Endothelial cell of umbilical vein (primary cell): ENCODE measurements at regions not wholly inside any gene's neighbourhood (a gene's known extent, or its start where the extent isn't known, plus 50 kb on each side); places are given as distances from the start of the nearest gene placed in this dataset.

Experiments used
- BruUV-seq: library from RNA; stranded (reverse); fragments of 400-500 nt; replicated peaks from 2 replicates; lab custom pipeline; 2021; lab: Mats Ljungman, UMichigan
- CTCF ChIA-PET: fragments of 300-600, 350-600 bp; sonication (Branson Sonifier 250); formaldehyde crosslinking; loops from one replicate; lab custom pipeline; 2021; ENCODE audit warnings: antibody characterized with exemption, inconsistent platforms; lab: Charles Lee
- POLR2A ChIA-PET: fragments of 300-600, 350-600 bp; sonication (Branson Sonifier 250); formaldehyde crosslinking; loops from one replicate; lab custom pipeline; 2021; ENCODE audit warnings: antibody characterized with exemption, inconsistent platforms; lab: Charles Lee
- DNase-seq: peaks from one replicate; pipeline ENCODE4 v3.0.0-alpha.2; 2011; ENCODE audit warnings: low read depth, low spot score
- FAIRE-seq: peaks from 2 replicates; lab custom pipeline; 2011; peaks lifted over from hg19 to GRCh38; lab: Jason Lieb, UNC
- H2AFZ ChIP-seq: 2 replicates; pipeline ENCODE4 v1.6.0; 2012; ENCODE audit warnings: low read depth, low read length, control low read depth, inconsistent platforms
- H3K27ac ChIP-seq: 2 replicates; pipeline ENCODE4 v1.5.1; 2011; ENCODE audit warnings: low read depth, mild to moderate bottlenecking, control low read depth, low read length, moderate library complexity; ENCODE audit not compliant: insufficient read depth
- H3K27me3 ChIP-seq, 2 experiments: 2 replicates each; pipeline versions ENCODE4 v1.6.0 to v1.6.1; 2011; ENCODE audit warnings: low read length in 2 of 2, mixed read lengths in 1 of 2; ENCODE audit not compliant: control insufficient read depth in 2 of 2, insufficient read depth in 2 of 2
- H3K36me3 ChIP-seq, 2 experiments: 2 replicates in 1 of 2; 3 replicates in 1 of 2; pipeline ENCODE4 v1.5.1; 2011; ENCODE audit warnings: low read length in 2 of 2, mild to moderate bottlenecking in 1 of 2, moderate library complexity in 1 of 2; ENCODE audit not compliant: control insufficient read depth in 2 of 2, insufficient read depth in 2 of 2; ENCODE audit errors: extremely low read depth in 1 of 2
- H3K4me1 ChIP-seq: 3 replicates; pipeline ENCODE4 v1.5.1; 2011; ENCODE audit warnings: mild to moderate bottlenecking, low read length; ENCODE audit not compliant: control insufficient read depth, insufficient read depth; ENCODE audit errors: extremely low read depth
- H3K4me2 ChIP-seq: 2 replicates; pipeline ENCODE4 v1.6.1; 2011; ENCODE audit warnings: low read length, control low read depth, mixed read lengths; ENCODE audit not compliant: insufficient read depth
- H3K4me3 ChIP-seq, 3 experiments: fragments of 200-600 bp in 1 of 3; sonication (generic), shearing (Covaris generic) in 1 of 3; replicated peaks in 1 of 3; 2 replicates each; pipeline ENCODE4 v1.5.1; 2011 to 2016; ENCODE audit warnings: control low read depth in 3 of 3, low read length in 3 of 3, mild to moderate bottlenecking in 2 of 3, inconsistent platforms in 1 of 3, low read depth in 1 of 3, moderate library complexity in 1 of 3; ENCODE audit not compliant: insufficient read depth in 1 of 3
- H3K79me2 ChIP-seq: 2 replicates; pipeline ENCODE4 v1.6.0; 2012; ENCODE audit warnings: low read length, inconsistent platforms; ENCODE audit not compliant: control insufficient read depth, insufficient read depth
- H3K9ac ChIP-seq: replicated peaks from 2 replicates; pipeline ENCODE3; 2011; ENCODE audit warnings: low read length, control low read depth; ENCODE audit not compliant: insufficient read depth; ENCODE audit errors: extremely low read depth
- H3K9me1 ChIP-seq: replicated peaks from 3 replicates; pipeline ENCODE4 v1.6.0; 2011; ENCODE audit warnings: mild to moderate bottlenecking, low read length; ENCODE audit not compliant: control insufficient read depth, insufficient read depth; ENCODE audit errors: extremely low read depth
- H3K9me3 ChIP-seq: replicated peaks from 2 replicates; pipeline ENCODE4 v1.5.1; 2012; ENCODE audit warnings: low read length, inconsistent platforms; ENCODE audit not compliant: control insufficient read depth, insufficient read depth
- H4K20me1 ChIP-seq: replicated peaks from 2 replicates; pipeline ENCODE3; 2011; ENCODE audit warnings: mild to moderate bottlenecking, low read length; ENCODE audit not compliant: control insufficient read depth, insufficient read depth; ENCODE audit errors: extremely low read depth
- CTCF ChIP-seq, 2 donors: IDR thresholded peaks; 1 replicate in 1 of 2; 2 replicates in 1 of 2; pipeline ENCODE4 v1.5.1; 2011; ENCODE audit warnings: low read length in 2 of 2, mild to moderate bottlenecking in 2 of 2, moderate library complexity in 2 of 2, control low read depth in 1 of 2, inconsistent platforms in 1 of 2, low read depth in 1 of 2; ENCODE audit not compliant: insufficient read depth in 1 of 2; ENCODE audit errors: extremely low read depth in 1 of 2
- EZH2 ChIP-seq: IDR thresholded peaks from 2 replicates; pipeline ENCODE4 v1.6.1; 2012; ENCODE audit warnings: borderline replicate concordance, low read depth, mild to moderate bottlenecking, moderate library complexity, low read length, inconsistent platforms; ENCODE audit not compliant: severe bottlenecking
- FOS ChIP-seq: IDR thresholded peaks from 2 replicates; pipeline ENCODE4 v1.6.1; 2011; ENCODE audit warnings: mild to moderate bottlenecking, low read length, moderate library complexity, borderline replicate concordance; ENCODE audit not compliant: insufficient read depth
- GATA2 ChIP-seq: IDR thresholded peaks from 2 replicates; pipeline ENCODE4 v1.7.0; 2011; ENCODE audit warnings: low read depth, mild to moderate bottlenecking, moderate library complexity, mixed read lengths, low read length; ENCODE audit not compliant: insufficient read length, insufficient read depth
- JUN ChIP-seq: IDR thresholded peaks from 2 replicates; pipeline ENCODE4 v1.6.1; 2011; ENCODE audit warnings: borderline replicate concordance, low read depth; ENCODE audit not compliant: insufficient read length, insufficient read depth
- MAX ChIP-seq: IDR thresholded peaks from 2 replicates; pipeline ENCODE4 v1.6.1; 2011; ENCODE audit not compliant: insufficient read depth, insufficient read length
- MYC ChIP-seq: IDR thresholded peaks from one replicate; pipeline ENCODE4 v1.6.1; 2011; ENCODE audit warnings: mild to moderate bottlenecking, low read depth, low read length
- POLR2A ChIP-seq: IDR thresholded peaks from 2 replicates; pipeline ENCODE4 v1.6.1; 2012; ENCODE audit warnings: low read depth, mild to moderate bottlenecking, control low read depth, low read length
- POLR2AphosphoS5 ChIP-seq: IDR thresholded peaks from 2 replicates; pipeline ENCODE4 v1.6.1; 2012; ENCODE audit warnings: low read depth, mild to moderate bottlenecking, control low read depth, low read length, moderate library complexity; ENCODE audit not compliant: insufficient read depth
- dilution Hi-C: fragments of 300-500 bp; cut with MboI; formaldehyde crosslinking; loops from one replicate; pipeline ENCODE4 v1.15.0; 2019; ENCODE audit warnings: low sequenced_read_pairs; ENCODE audit not compliant: extremely low pct_ligation_motif_present
- intact Hi-C: fragments of 100-400 bp; cut with micrococcal nuclease; formaldehyde crosslinking; loops from one replicate; pipeline ENCODE4 v1.10.0; 2022

- POLR2A ChIA-PET, result no interaction called here
- BruUV-seq, result no TSS peak
- dilution Hi-C loops (no loop called here), intact Hi-C loops (no loop called here)
- H3K4me2 ChIP-seq, result no peak overlapping the region
- no peak overlapping the region for H3K4me3 ChIP-seq
- no peak overlapping the region for H3K9ac ChIP-seq
- H3K27ac ChIP-seq, result no peak overlapping the region
- CTCF ChIA-PET, result interaction anchor here (1.3 kb wide), 1 partner anchor 456 kb away, joined by 3 read pairs; no protein-coding TSS in a partner anchor
- H3K36me3 ChIP-seq, result no peaks in the 10 kb centered on the region
- H3K79me2 ChIP-seq, result no peaks in the 10 kb centered on the region
- no peaks in the 10 kb centered on the region for H3K9me3 ChIP-seq
- H3K4me1 ChIP-seq, result no peaks in the 10 kb centered on the region
- DNase-seq, result no peak
- TF ChIP-seq MYC (no peak), FOS (no peak), POLR2AphosphoS5 (no peak), POLR2A (no peak), CTCF (IDR thresholded peaks at IDR 0.05; ENCODE audit: extremely low read depth in 1 of 2, insufficient read depth in 1 of 2, low read depth in 1 of 2, low read length in 2 of 2) (no peak), MAX (no peak), JUN (no peak), EZH2 (no peak), GATA2 (no peak)
- FAIRE-seq, result no peak
- H2AFZ ChIP-seq, result no peak overlapping the region
- no peaks in the 10 kb centered on the region for H3K9me1 ChIP-seq
- H3K27me3 ChIP-seq, result peaks cover 0 to 5% of the 10 kb centered on the region in 2 experiments
- no peaks in the 10 kb centered on the region for H4K20me1 ChIP-seq
Observed at GRCh38 chr7:112965506-112965905, 121.1 kb downstream of the GPR85 start.
